HFFc6 (cell line): ENCODE measurements at regions not wholly inside any gene's neighbourhood (a gene's known extent, or its start where the extent isn't known, plus 50 kb on each side); places are given as distances from the start of the nearest gene placed in this dataset.

Experiments used
- DNase-seq: peaks from one replicate; pipeline ENCODE4 v3.0.0-alpha.2; 2018
- H3K27ac Mint-ChIP-seq: 2 replicates; pipeline ENCODE4 v1.8.0; 2020; ENCODE audit warnings: mild to moderate bottlenecking, mixed read lengths
- H3K27me3 Mint-ChIP-seq: 2 replicates; pipeline ENCODE4 v1.8.0; 2021; ENCODE audit warnings: mild to moderate bottlenecking, moderate library complexity, mixed read lengths; ENCODE audit not compliant: insufficient read depth
- H3K36me3 Mint-ChIP-seq: 2 replicates; pipeline ENCODE4 v1.8.0; 2021; ENCODE audit warnings: low read depth, mixed read lengths
- H3K4me1 Mint-ChIP-seq: 2 replicates; pipeline ENCODE4 v1.8.0; 2020; ENCODE audit warnings: low read depth, mixed read lengths
- H3K4me3 Mint-ChIP-seq: 2 replicates; pipeline ENCODE4 v1.8.0; 2020; ENCODE audit warnings: mild to moderate bottlenecking, moderate library complexity, mixed read lengths
- H3K9me3 Mint-ChIP-seq: 2 replicates; pipeline ENCODE4 v1.8.0; 2020; ENCODE audit warnings: mild to moderate bottlenecking, mixed read lengths
- CTCF ChIP-seq: fragments of 200-600 bp; sonication (generic); IDR thresholded peaks from 2 replicates; pipeline ENCODE4 v1.5.0; 2021; ENCODE audit warnings: antibody characterized with exemption, mild to moderate bottlenecking

DNA sequence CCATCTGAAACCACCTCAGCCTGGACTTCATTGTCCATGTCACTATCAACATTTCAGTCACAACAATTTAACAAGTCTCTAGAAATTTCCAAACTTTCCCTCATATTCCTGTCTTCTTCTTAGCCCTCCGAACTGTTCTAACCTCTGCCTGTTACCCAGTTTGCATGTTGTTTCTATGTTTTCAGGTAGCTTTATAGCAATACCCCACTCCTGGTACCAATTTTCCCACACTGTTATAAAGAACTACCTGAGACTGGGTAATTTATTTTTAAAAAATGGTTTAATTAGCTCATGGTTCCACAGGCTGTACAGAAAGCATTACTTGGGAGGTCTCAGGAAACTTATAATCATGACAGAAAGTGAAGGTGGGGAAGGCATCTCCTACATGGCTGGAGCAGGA, 679.2 kb upstream of the FRG1 start:
- DNase-seq, result no peak
- no peak for TF ChIP-seq CTCF
- H3K9me3 Mint-ChIP-seq, result peaks cover 39% of the 10 kb centered on the region

DNA sequence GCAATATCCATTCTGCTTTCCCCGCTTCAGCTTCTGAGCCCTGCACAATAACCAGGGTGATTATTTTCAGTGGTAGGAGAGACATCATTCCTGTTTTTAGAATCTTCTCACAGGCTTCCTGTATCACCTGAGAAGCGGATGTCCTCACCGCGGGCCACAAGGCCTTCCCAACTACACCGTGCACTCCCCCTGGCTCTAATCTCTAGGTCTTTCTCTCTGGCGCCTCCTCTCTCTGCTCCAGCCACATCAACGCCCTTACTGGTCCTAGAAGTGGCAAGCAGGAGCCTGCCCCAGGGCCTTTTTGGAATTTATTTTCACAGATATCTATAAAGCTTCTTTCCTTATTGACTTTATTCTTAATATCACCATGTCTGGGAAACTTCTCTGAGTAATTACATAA, 675.2 kb upstream of the FRG1 start:
- Mint-ChIP-seq H3K27ac (no peak overlapping the region), H3K9me3 (peaks cover 47% of the 10 kb centered on the region), H3K36me3 (no peaks in the 10 kb centered on the region; the same call in 1 of the 2 replicates), H3K27me3 (no peaks in the 10 kb centered on the region; the same call in 1 of the 2 replicates), H3K4me1 (no peaks in the 10 kb centered on the region), H3K4me3 (no peak overlapping the region)
- no peak for DNase-seq
- no peak for TF ChIP-seq CTCF

More for the DNA sequence above, 679.2 kb upstream of the FRG1 start:
- no peaks in the 10 kb centered on the region; the same call in 1 of the 2 replicates for H3K27me3 Mint-ChIP-seq
- no peak overlapping the region for H3K4me3 Mint-ChIP-seq
- H3K27ac Mint-ChIP-seq, result no peak overlapping the region
- H3K36me3 Mint-ChIP-seq, result no peaks in the 10 kb centered on the region; the same call in 1 of the 2 replicates
- H3K4me1 Mint-ChIP-seq, result no peaks in the 10 kb centered on the region

DNA sequence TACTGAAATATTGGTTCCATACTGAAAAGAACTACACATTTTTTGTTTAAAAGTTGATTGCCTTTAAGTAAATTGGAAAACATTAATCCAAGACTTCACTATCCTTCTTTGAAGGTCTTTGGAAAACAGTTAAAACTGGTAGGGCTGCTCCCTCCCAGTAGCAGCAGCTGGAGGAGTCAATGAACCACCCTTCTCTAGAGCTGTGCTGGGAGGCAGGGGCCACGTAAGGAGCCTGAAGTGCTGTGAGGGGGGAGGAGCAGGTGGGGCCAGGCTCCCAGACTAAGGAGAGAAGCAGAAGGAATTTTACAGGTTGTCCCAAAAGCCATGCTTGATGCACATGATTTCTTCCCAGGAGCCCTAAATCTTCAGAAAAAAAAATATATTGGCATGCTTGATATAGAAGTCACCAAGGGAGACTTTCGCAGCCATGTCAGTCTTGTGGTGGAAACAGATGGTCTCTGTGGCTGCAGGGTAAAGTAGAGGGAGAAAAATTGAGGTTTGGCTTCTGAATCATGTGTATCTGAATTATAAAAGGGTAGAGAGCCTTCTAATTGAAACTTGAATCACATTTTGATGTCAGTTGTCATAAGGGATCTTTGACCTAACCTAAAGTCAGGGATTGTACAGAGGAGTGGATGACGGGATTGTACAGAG, 673.2 kb upstream of the FRG1 start:
- Mint-ChIP-seq H3K36me3 (no peaks in the 10 kb centered on the region; the same call in 1 of the 2 replicates), H3K9me3 (peaks cover 40% of the 10 kb centered on the region), H3K4me1 (no peaks in the 10 kb centered on the region), H3K27ac (no peak overlapping the region), H3K4me3 (no peak overlapping the region), H3K27me3 (no peaks in the 10 kb centered on the region)
- TF ChIP-seq CTCF, result no peak
- DNase-seq, result no peak

DNA sequence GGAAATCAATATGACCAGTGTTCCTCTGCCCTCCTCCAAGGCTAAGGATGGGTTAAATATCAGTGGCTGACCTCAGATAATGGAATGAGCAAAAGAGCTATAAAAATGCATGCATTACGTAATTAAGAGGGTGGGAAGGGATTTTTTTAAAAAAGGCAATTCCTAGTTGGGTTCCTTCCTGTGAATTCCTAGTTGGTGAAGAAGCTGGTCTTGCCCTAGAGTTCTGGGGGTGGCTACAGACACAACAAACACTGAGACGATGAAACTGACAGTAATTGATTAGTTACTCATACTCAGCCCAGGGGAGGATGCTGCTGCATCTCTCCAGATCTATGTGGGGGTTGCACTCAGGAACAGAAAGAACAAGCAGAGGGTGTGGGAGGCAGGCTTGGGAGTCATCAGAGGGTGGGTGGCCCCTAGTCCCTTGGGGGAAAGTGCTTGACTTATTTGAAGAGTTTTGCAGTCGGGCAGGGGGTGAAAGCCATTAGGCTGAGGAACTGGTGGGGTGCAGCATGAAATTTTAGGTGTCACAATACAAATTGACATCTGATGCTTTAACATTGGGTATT, 662.0 kb upstream of the FRG1 start:
- no peak for TF ChIP-seq CTCF
- Mint-ChIP-seq H3K27me3 (no peaks in the 10 kb centered on the region), H3K9me3 (peaks cover 37% of the 10 kb centered on the region), H3K36me3 (peaks cover 5% of the 10 kb centered on the region; the same call in 1 of the 2 replicates), H3K4me3 (no peak overlapping the region), H3K4me1 (no peaks in the 10 kb centered on the region), H3K27ac (no peak overlapping the region)
- no peak for DNase-seq

- DNase-seq, result no peak
- Mint-ChIP-seq H3K4me3 (no peak overlapping the region), H3K36me3 (peaks cover 5% of the 10 kb centered on the region; the same call in 1 of the 2 replicates), H3K27me3 (no peaks in the 10 kb centered on the region), H3K27ac (no peak overlapping the region), H3K9me3 (peaks cover 37% of the 10 kb centered on the region), H3K4me1 (no peaks in the 10 kb centered on the region)
- no peak for TF ChIP-seq CTCF
These were observed 661.5 kb upstream of the FRG1 start for GRCh38 chr4:189279188-189279587.
